SU-DHL-6 (cell line): ENCODE measurements at regions not wholly inside any gene's neighbourhood (a gene's known extent, or its start where the extent isn't known, plus 50 kb on each side); places are given as distances from the start of the nearest gene placed in this dataset.

Experiments
- CTCF ChIP-seq: fragments of 200-600 bp; sonication (generic); IDR thresholded peaks from one replicate; pipeline ENCODE4 v1.5.1; 2017; ENCODE audit warnings: antibody characterized with exemption, mild to moderate bottlenecking, low read length, moderate library complexity; ENCODE audit not compliant: insufficient read depth, poor library complexity, severe bottlenecking
- EZH2phosphoT487 ChIP-seq: fragments of 200-600 bp; sonication (generic), shearing (Covaris generic); conservative IDR thresholded peaks from 2 replicates; pipeline ENCODE4 v1.6.1; 2018; ENCODE audit warnings: mild to moderate bottlenecking, antibody characterized with exemption, low read length, moderate library complexity, mixed read lengths

GRCh38 chr2:145569108-145569507 is 1049.2 kb upstream of the ZEB2 start:
- TF ChIP-seq CTCF = no peak
- TF ChIP-seq EZH2phosphoT487 = no peak
